ENCODE measurements at regions not wholly inside any gene's neighbourhood (a gene's known extent, or its start where the extent isn't known, plus 50 kb on each side); places are given as distances from the start of the nearest gene placed in this dataset.
"Not testable (repeated sequence)": the region's sequence is repeated elsewhere in the genome, so short reads cannot be mapped to it uniquely, and the experiment has no call there.

DNA sequence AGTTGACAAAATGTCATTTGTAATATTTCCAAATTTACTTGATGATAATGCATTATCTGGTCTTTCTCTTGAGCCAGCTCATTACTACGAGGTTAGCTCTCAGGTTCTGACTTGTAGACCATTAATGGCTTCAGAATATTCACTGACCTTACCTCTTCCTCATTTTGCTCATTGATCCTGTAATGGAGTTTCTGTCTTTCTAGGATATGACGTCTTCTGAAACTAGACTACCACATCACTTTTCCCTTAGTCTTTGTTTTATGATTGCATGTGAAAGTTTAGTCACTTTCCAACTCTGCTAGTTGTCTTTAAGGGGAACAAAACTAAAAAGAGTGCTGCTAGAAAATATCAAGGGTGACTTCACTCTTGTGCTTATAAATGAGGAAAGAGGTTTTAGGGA is 697.6 kb downstream of the JRKL start:
- H3K36me3 Mint-ChIP-seq = no peaks in the 10 kb centered on the region
- no peak overlapping the region for H3K27ac ChIP-seq (ENCODE audit: low read depth in 1 of 2, low read length in 2 of 2)

DNA sequence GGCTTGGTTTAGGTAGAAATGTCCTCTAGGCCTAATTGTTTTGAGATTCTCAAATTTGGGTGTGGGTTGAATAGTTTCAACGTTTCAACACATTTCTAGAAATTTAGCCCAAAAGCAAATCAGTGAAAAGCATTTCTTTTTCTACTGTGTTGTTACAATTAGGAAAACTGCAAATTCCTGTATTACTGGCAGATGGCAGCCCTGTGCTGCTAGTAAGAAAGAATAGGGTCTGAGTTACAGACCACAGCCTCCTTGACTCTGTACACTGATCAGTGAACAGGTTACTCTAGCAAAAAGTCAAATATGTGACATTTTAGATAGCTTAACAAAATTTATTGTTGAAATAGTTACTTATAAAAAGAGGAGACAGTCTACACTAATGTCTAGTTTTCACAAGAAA is 703.0 kb downstream of the JRKL start:
- H3K36me3 ChIP-seq (replicated peaks in 1 of 2; ENCODE audit: control insufficient read depth in 1 of 2, insufficient read depth in 2 of 2, low read length in 2 of 2) = no peaks in the 10 kb centered on the region
- H2AFZ ChIP-seq (ENCODE audit: insufficient read depth, low read depth, low read length, poor library complexity, severe bottlenecking) = no peak overlapping the region
- H3K9ac ChIP-seq (ENCODE audit: insufficient read depth, low read length, poor library complexity, severe bottlenecking) = no peak overlapping the region
- H3K27me3 Mint-ChIP-seq (ENCODE audit: low read depth in 3 of 3) = peaks cover 0 to 2% (median 0%) of the 10 kb centered on the region in 3 donors
- H3K9me3 ChIP-seq (replicated peaks in 1 of 2; ENCODE audit: control insufficient read depth in 1 of 2, insufficient read depth in 1 of 2, low read length in 2 of 2) = peaks cover 0 to 9% of the 10 kb centered on the region in 2 donors
- H3K27ac ChIP-seq (ENCODE audit: low read depth in 1 of 2, low read length in 2 of 2) = no peak overlapping the region
- H3K36me3 Mint-ChIP-seq = no peaks in the 10 kb centered on the region
- no peak overlapping the region for H3K4me2 ChIP-seq (replicated peaks; ENCODE audit: extremely low read depth, low read length, poor library complexity, severe bottlenecking)
- DNase-seq = no peak
- H3K4me3 ChIP-seq (replicated peaks in 1 of 3; ENCODE audit: low read depth in 2 of 3, low read length in 3 of 3) = no peak overlapping the region
- H4K20me1 ChIP-seq (ENCODE audit: insufficient read depth, low read length) = no peaks in the 10 kb centered on the region
- H3K4me1 Mint-ChIP-seq = no peaks in the 10 kb centered on the region
- TF ChIP-seq, protein P1, sequence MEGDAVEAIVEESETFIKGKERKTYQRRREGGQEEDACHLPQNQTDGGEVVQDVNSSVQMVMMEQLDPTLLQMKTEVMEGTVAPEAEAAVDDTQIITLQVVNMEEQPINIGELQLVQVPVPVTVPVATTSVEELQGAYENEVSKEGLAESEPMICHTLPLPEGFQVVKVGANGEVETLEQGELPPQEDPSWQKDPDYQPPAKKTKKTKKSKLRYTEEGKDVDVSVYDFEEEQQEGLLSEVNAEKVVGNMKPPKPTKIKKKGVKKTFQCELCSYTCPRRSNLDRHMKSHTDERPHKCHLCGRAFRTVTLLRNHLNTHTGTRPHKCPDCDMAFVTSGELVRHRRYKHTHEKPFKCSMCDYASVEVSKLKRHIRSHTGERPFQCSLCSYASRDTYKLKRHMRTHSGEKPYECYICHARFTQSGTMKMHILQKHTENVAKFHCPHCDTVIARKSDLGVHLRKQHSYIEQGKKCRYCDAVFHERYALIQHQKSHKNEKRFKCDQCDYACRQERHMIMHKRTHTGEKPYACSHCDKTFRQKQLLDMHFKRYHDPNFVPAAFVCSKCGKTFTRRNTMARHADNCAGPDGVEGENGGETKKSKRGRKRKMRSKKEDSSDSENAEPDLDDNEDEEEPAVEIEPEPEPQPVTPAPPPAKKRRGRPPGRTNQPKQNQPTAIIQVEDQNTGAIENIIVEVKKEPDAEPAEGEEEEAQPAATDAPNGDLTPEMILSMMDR (IDR thresholded peaks at IDR 0.05) = no peak
- intact Hi-C loops (cut with micrococcal nuclease) = no loop called here
- no peak overlapping the region for H3K27ac Mint-ChIP-seq
- H3K79me2 ChIP-seq (ENCODE audit: insufficient read depth, low read length) = no peaks in the 10 kb centered on the region
- no CpG with 5 or more reads among the region's 1 CpG for WGBS (ENCODE audit: insufficient coverage)
- H3K4me3 Mint-ChIP-seq = no peak overlapping the region
- peaks cover 0 to 9% (median 3%) of the 10 kb centered on the region in 7 donors for H3K9me3 Mint-ChIP-seq
- no peaks in the 10 kb centered on the region for H3K4me1 ChIP-seq (ENCODE audit: control insufficient read depth in 1 of 2, insufficient read depth in 2 of 2, low read length in 2 of 2)
- H3K27me3 ChIP-seq (ENCODE audit: control insufficient read depth in 2 of 2, insufficient read depth in 2 of 2, low read length in 2 of 2) = no peaks in the 10 kb centered on the region

More for the DNA sequence above, 697.6 kb downstream of the JRKL start:
- Mint-ChIP-seq H3K27me3 (ENCODE audit: low read depth in 3 of 3) (no peaks in the 10 kb centered on the region), H3K4me1 (no peaks in the 10 kb centered on the region), H3K27ac (no peak overlapping the region), H3K4me3 (no peak overlapping the region), H3K9me3 (peaks cover 0 to 3% (median 1%) of the 10 kb centered on the region in 7 donors)
- intact Hi-C loops (cut with micrococcal nuclease) = no loop called here
- H3K4me1 ChIP-seq (ENCODE audit: control insufficient read depth in 1 of 2, insufficient read depth in 2 of 2, low read length in 2 of 2) = no peaks in the 10 kb centered on the region
- H3K79me2 ChIP-seq (ENCODE audit: insufficient read depth, low read length) = no peaks in the 10 kb centered on the region
- no CpG with 5 or more reads among the region's 2 CpGs for WGBS (ENCODE audit: insufficient coverage)
- H4K20me1 ChIP-seq (ENCODE audit: insufficient read depth, low read length) = no peaks in the 10 kb centered on the region
- DNase-seq = no peak
- H3K9ac ChIP-seq (ENCODE audit: insufficient read depth, low read length, poor library complexity, severe bottlenecking) = no peak overlapping the region
- no peaks in the 10 kb centered on the region for H3K9me3 ChIP-seq (replicated peaks in 1 of 2; ENCODE audit: control insufficient read depth in 1 of 2, insufficient read depth in 1 of 2, low read length in 2 of 2)
- no peak overlapping the region for H3K4me3 ChIP-seq (replicated peaks in 1 of 3; ENCODE audit: low read depth in 2 of 3, low read length in 3 of 3)
- TF ChIP-seq, protein P1 (IDR thresholded peaks at IDR 0.05) = no peak
- H3K36me3 ChIP-seq (replicated peaks in 1 of 2; ENCODE audit: control insufficient read depth in 1 of 2, insufficient read depth in 2 of 2, low read length in 2 of 2) = no peaks in the 10 kb centered on the region
- no peak overlapping the region for H2AFZ ChIP-seq (ENCODE audit: insufficient read depth, low read depth, low read length, poor library complexity, severe bottlenecking)
- H3K4me2 ChIP-seq (replicated peaks; ENCODE audit: extremely low read depth, low read length, poor library complexity, severe bottlenecking) = no peak overlapping the region
- H3K27me3 ChIP-seq (ENCODE audit: control insufficient read depth in 2 of 2, insufficient read depth in 2 of 2, low read length in 2 of 2) = no peaks in the 10 kb centered on the region

DNA sequence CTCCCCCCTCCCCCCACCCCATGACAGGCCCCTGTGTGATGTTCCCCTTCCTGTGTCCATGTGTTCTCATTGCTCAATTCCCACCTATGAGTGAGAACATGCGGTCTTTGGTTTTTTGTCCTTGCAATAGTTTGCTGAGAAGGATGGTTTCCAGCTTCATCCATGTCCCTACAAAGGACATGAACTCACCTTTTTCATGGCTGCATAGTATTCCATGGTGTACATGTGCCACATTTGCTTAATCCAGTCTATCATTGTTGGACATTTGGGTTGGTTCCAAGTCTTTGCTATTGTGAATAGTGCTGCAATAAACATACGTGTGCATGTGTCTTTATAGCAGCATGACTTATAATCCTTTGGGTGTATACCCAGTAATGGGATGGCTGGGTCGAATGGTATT is 712.4 kb downstream of the JRKL start:
- H3K36me3 ChIP-seq (replicated peaks in 1 of 2; ENCODE audit: control insufficient read depth in 1 of 2, insufficient read depth in 2 of 2, low read length in 2 of 2); H3K27me3 Mint-ChIP-seq (ENCODE audit: low read depth in 3 of 3); H3K4me3 Mint-ChIP-seq; H3K27me3 ChIP-seq (ENCODE audit: control insufficient read depth in 2 of 2, insufficient read depth in 2 of 2, low read length in 2 of 2); intact Hi-C loops (cut with micrococcal nuclease); H4K20me1 ChIP-seq (ENCODE audit: insufficient read depth, low read length); H3K4me3 ChIP-seq (replicated peaks in 1 of 3; ENCODE audit: low read depth in 2 of 3, low read length in 3 of 3); H3K9ac ChIP-seq (ENCODE audit: insufficient read depth, low read length, poor library complexity, severe bottlenecking); H3K4me2 ChIP-seq (replicated peaks; ENCODE audit: extremely low read depth, low read length, poor library complexity, severe bottlenecking); DNase-seq; H3K27ac ChIP-seq (ENCODE audit: low read depth in 1 of 2, low read length in 2 of 2); H3K79me2 ChIP-seq (ENCODE audit: insufficient read depth, low read length); H3K36me3 Mint-ChIP-seq; H3K4me1 Mint-ChIP-seq; H2AFZ ChIP-seq (ENCODE audit: insufficient read depth, low read depth, low read length, poor library complexity, severe bottlenecking); H3K4me1 ChIP-seq (ENCODE audit: control insufficient read depth in 1 of 2, insufficient read depth in 2 of 2, low read length in 2 of 2); H3K27ac Mint-ChIP-seq: not testable (repeated sequence)
- no CpG with 5 or more reads among the region's 3 CpGs for WGBS (ENCODE audit: insufficient coverage)
- H3K9me3 ChIP-seq (replicated peaks in 1 of 2; ENCODE audit: control insufficient read depth in 1 of 2, insufficient read depth in 1 of 2, low read length in 2 of 2) = peaks cover 0 to 10% of the 10 kb centered on the region in 2 donors
- peaks cover 0 to 17% (median 4%) of the 10 kb centered on the region in 7 donors for H3K9me3 Mint-ChIP-seq

Data from CD14-positive monocyte (primary cell).